ENCODE measurements at regions not wholly inside any gene's neighbourhood (a gene's known extent, or its start where the extent isn't known, plus 50 kb on each side); places are given as distances from the start of the nearest gene placed in this dataset.
"Not testable (repeated sequence)": the region's sequence is repeated elsewhere in the genome, so short reads cannot be mapped to it uniquely, and the experiment has no call there.

- FAIRE-seq = not testable (repeated sequence)
- 69 to 87% (median 72%) methylated on average over 2 of the region's 2 CpGs for WGBS, 3 donors
Measured at GRCh38 chr9:65223986-65224385, 61.0 kb downstream of the FOXD4L5 start.

GRCh38 chr9:65208834-65209233 is 76.2 kb downstream of the FOXD4L5 start:
- not testable (repeated sequence) for H3K27me3 ChIP-seq (ENCODE audit: control insufficient read depth in 3 of 3, insufficient read depth in 3 of 3, low read length in 3 of 3); H3K4me3 ChIP-seq (ENCODE audit: low read depth in 1 of 3, low read length in 3 of 3); H3K27ac ChIP-seq (ENCODE audit: low read depth in 1 of 3, low read length in 2 of 3); DNase-seq; H3K9me3 ChIP-seq (ENCODE audit: control insufficient read depth in 2 of 2, insufficient read depth in 1 of 2, low read depth in 1 of 2, low read length in 1 of 2); H3K36me3 ChIP-seq (ENCODE audit: control insufficient read depth in 3 of 3, insufficient read depth in 2 of 3, low read depth in 1 of 3, low read length in 3 of 3); H3K4me1 ChIP-seq (ENCODE audit: control insufficient read depth in 3 of 3, insufficient read depth in 2 of 3, low read depth in 1 of 3, low read length in 2 of 3); FAIRE-seq

More at GRCh38 chr9:65223986-65224385, 61.0 kb downstream of the FOXD4L5 start:
- not testable (repeated sequence) for H3K4me3 ChIP-seq (ENCODE audit: low read depth in 1 of 3, low read length in 3 of 3); DNase-seq; H3K27ac ChIP-seq (ENCODE audit: low read depth in 1 of 3, low read length in 2 of 3); H3K27me3 ChIP-seq (ENCODE audit: control insufficient read depth in 3 of 3, insufficient read depth in 3 of 3, low read length in 3 of 3); H3K36me3 ChIP-seq (ENCODE audit: control insufficient read depth in 3 of 3, insufficient read depth in 2 of 3, low read depth in 1 of 3, low read length in 3 of 3); H3K4me1 ChIP-seq (ENCODE audit: control insufficient read depth in 3 of 3, insufficient read depth in 2 of 3, low read depth in 1 of 3, low read length in 2 of 3); H3K9me3 ChIP-seq (ENCODE audit: control insufficient read depth in 2 of 2, insufficient read depth in 1 of 2, low read depth in 1 of 2, low read length in 1 of 2)

- not testable (repeated sequence) for H3K4me3 ChIP-seq (ENCODE audit: low read depth in 1 of 3, low read length in 3 of 3); H3K9me3 ChIP-seq (ENCODE audit: control insufficient read depth in 2 of 2, insufficient read depth in 1 of 2, low read depth in 1 of 2, low read length in 1 of 2); H3K4me1 ChIP-seq (ENCODE audit: control insufficient read depth in 3 of 3, insufficient read depth in 2 of 3, low read depth in 1 of 3, low read length in 2 of 3); DNase-seq; H3K27me3 ChIP-seq (ENCODE audit: control insufficient read depth in 3 of 3, insufficient read depth in 3 of 3, low read length in 3 of 3); H3K36me3 ChIP-seq (ENCODE audit: control insufficient read depth in 3 of 3, insufficient read depth in 2 of 3, low read depth in 1 of 3, low read length in 3 of 3); FAIRE-seq; H3K27ac ChIP-seq (ENCODE audit: low read depth in 1 of 3, low read length in 2 of 3)
- WGBS, 3 donors = no CpG with 5 or more reads among the region's 1 CpG
Measured at GRCh38 chr9:65207273-65207672, 77.7 kb downstream of the FOXD4L5 start.

- not testable (repeated sequence) for FAIRE-seq; H3K4me1 ChIP-seq (ENCODE audit: control insufficient read depth in 3 of 3, insufficient read depth in 2 of 3, low read depth in 1 of 3, low read length in 2 of 3); H3K36me3 ChIP-seq (ENCODE audit: control insufficient read depth in 3 of 3, insufficient read depth in 2 of 3, low read depth in 1 of 3, low read length in 3 of 3); DNase-seq; H3K9me3 ChIP-seq (ENCODE audit: control insufficient read depth in 2 of 2, insufficient read depth in 1 of 2, low read depth in 1 of 2, low read length in 1 of 2); H3K4me3 ChIP-seq (ENCODE audit: low read depth in 1 of 3, low read length in 3 of 3); H3K27me3 ChIP-seq (ENCODE audit: control insufficient read depth in 3 of 3, insufficient read depth in 3 of 3, low read length in 3 of 3); H3K27ac ChIP-seq (ENCODE audit: low read depth in 1 of 3, low read length in 2 of 3)
- WGBS, 3 donors = no CpG with 5 or more reads among the region's 1 CpG
Measured at GRCh38 chr9:65205853-65206252, 79.2 kb downstream of the FOXD4L5 start.

GRCh38 chr9:65195781-65196180 is 89.2 kb downstream of the FOXD4L5 start:
- not testable (repeated sequence) for H3K36me3 ChIP-seq (ENCODE audit: control insufficient read depth in 3 of 3, insufficient read depth in 2 of 3, low read depth in 1 of 3, low read length in 3 of 3); FAIRE-seq; H3K4me1 ChIP-seq (ENCODE audit: control insufficient read depth in 3 of 3, insufficient read depth in 2 of 3, low read depth in 1 of 3, low read length in 2 of 3); H3K27me3 ChIP-seq (ENCODE audit: control insufficient read depth in 3 of 3, insufficient read depth in 3 of 3, low read length in 3 of 3); H3K27ac ChIP-seq (ENCODE audit: low read depth in 1 of 3, low read length in 2 of 3); H3K9me3 ChIP-seq (ENCODE audit: control insufficient read depth in 2 of 2, insufficient read depth in 1 of 2, low read depth in 1 of 2, low read length in 1 of 2); H3K4me3 ChIP-seq (ENCODE audit: low read depth in 1 of 3, low read length in 3 of 3); DNase-seq
- WGBS, 3 donors = 77% methylated on average over 41 of the region's 65 CpGs; no CpG with 5 or more reads in 2 of the 3 donors

GRCh38 chr9:65155937-65156336 is 129.1 kb downstream of the FOXD4L5 start:
- not testable (repeated sequence) for H3K27ac ChIP-seq (ENCODE audit: low read depth in 1 of 3, low read length in 2 of 3); H3K36me3 ChIP-seq (ENCODE audit: control insufficient read depth in 3 of 3, insufficient read depth in 2 of 3, low read depth in 1 of 3, low read length in 3 of 3); FAIRE-seq; H3K4me3 ChIP-seq (ENCODE audit: low read depth in 1 of 3, low read length in 3 of 3); H3K4me1 ChIP-seq (ENCODE audit: control insufficient read depth in 3 of 3, insufficient read depth in 2 of 3, low read depth in 1 of 3, low read length in 2 of 3); H3K27me3 ChIP-seq (ENCODE audit: control insufficient read depth in 3 of 3, insufficient read depth in 3 of 3, low read length in 3 of 3); H3K9me3 ChIP-seq (ENCODE audit: control insufficient read depth in 2 of 2, insufficient read depth in 1 of 2, low read depth in 1 of 2, low read length in 1 of 2)
- WGBS, 3 donors = 24 to 53% (median 53%) methylated on average over 4 to 6 of the region's 9 CpGs
- peak; percentile 1 to 41 for DNase-seq

All from small intestine (tissue), 7 donors.